VCaP (cell line): ENCODE measurements at regions not wholly inside any gene's neighbourhood (a gene's known extent, or its start where the extent isn't known, plus 50 kb on each side); places are given as distances from the start of the nearest gene placed in this dataset.

ENCODE experiments used
- H3K27ac ChIP-seq: fragments of 450-650 bp; 2 replicates; pipeline ENCODE4 v1.5.1; 2017
- TF ChIP-seq, protein P1 (sequence below): fragments of 450-650 bp; conservative IDR thresholded peaks from 2 replicates; pipeline ENCODE4 v1.5.1; 2017; ENCODE audit warnings: mild to moderate bottlenecking, moderate library complexity

DNA sequence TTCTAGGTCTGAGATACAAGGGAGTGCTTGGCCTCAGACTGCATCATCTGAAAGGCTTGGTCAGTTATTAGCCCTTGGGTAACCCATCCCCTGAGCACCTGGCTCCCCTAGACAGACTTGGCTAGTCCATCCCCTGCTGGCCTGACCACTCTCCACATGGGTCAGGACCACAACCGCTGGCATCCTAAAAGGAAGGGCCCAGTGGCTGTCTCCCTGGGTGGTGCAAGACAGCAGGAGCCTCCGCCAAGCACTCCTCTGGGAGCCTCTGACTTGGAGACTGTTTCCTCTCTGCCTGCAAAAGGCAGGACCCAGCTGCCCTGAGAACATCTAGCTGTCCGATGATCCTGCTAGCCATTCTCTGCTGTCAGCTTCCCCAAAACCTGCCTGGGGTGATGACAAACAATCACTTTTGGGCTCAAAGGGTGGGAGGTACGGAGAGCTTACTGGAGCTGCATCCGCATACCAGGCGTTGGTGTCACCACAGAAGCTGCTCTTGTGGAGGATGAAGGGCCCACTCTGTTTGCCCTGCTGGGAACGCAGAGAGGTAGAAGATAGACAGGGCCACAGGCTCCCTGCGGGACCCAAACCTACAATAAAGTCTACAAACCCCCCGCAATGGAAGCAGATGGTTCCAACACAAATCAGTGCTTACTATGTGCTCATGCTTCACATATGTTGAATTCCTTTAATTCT, 108.0 kb upstream of the PRR20G start:
- TF ChIP-seq, protein P1, sequence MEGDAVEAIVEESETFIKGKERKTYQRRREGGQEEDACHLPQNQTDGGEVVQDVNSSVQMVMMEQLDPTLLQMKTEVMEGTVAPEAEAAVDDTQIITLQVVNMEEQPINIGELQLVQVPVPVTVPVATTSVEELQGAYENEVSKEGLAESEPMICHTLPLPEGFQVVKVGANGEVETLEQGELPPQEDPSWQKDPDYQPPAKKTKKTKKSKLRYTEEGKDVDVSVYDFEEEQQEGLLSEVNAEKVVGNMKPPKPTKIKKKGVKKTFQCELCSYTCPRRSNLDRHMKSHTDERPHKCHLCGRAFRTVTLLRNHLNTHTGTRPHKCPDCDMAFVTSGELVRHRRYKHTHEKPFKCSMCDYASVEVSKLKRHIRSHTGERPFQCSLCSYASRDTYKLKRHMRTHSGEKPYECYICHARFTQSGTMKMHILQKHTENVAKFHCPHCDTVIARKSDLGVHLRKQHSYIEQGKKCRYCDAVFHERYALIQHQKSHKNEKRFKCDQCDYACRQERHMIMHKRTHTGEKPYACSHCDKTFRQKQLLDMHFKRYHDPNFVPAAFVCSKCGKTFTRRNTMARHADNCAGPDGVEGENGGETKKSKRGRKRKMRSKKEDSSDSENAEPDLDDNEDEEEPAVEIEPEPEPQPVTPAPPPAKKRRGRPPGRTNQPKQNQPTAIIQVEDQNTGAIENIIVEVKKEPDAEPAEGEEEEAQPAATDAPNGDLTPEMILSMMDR = no peak
- H3K27ac ChIP-seq = no peak overlapping the region

DNA sequence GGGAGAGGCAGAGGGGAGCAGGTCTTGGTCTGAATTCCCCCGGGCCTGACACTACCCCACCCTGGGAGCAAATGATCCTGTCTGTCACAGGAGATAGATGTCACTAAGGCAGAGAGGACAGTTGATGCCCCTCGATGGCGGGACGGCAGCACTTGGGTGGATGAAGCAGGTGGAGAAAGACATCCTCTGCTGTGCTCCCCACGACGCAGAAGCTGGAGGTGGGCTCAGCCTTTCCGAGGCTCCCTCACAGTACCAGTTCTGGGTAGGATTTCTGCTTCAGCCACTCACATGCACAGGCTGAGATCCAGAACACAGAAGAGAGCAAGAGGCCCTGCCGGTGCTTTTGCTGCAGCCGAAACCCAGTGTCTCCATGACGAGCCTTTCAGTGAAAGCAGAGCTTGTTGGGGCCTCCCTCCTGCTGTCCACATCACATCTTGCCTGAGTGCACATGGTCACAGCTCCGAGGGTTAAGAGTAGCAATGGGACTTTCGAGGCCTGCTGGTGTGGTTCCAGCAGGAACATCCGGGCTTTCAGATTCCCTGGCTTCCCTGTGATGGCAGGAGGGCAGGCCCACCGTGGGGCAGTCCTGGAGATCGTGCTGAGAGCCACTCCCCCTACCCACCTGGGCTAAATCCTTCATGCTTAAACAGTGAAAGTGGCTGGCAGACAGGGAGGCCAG, 107.3 kb upstream of the PRR20G start:
- TF ChIP-seq, protein P1 = no peak
- no peak overlapping the region for H3K27ac ChIP-seq

DNA sequence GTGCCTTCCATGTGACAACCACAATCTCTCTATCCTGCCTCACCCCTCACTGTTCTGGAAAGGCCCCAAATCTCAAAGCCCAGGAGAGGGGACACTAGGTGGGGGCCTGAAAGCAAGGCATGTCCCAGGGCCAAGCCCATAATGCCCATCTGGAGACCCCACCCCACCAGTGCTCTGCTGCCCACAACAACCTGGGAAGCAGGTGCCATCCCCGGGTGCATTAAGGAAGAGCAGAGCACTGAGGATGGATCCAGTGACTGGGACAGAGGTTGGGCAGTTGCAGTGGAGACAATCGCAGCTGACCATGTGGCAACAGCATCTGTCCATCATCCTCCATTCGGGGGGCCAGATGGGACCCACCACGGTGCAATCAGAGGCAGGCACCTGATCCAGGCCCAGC, 106.2 kb upstream of the PRR20G start:
- H3K27ac ChIP-seq = no peak overlapping the region
- TF ChIP-seq, protein P1 = no peak

DNA sequence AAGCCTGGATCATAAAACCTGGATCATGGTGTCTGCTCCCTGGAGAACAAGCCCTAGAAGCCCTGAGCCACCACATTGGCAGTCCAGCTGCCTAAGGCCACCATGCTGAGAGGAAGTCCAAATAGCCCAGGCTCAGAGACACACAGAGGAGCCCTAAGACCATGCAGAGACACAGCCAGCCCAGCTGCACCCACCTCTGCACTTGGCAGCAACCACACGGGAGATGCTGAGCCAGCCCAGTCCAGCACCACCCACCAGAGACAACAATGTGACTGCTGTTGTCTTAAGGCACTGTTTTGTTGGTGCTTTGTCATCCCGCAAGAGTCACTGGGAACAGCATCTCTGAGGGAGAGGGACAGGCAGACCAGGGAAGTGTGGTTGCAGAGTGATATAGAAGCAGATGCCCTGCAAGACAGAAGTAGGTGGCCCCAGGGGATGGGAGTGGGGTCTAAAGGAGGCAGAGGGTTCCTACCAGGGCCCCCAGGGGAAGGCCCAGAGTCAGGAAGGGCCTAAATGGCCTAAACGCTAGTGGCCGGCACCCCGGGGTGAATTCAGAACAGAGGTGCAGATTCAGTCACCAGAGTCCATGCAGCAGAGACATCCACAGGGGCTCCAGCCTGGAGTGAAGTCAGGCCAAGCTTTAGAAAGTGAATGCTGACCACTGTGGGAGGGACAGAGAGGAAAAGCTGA, 105.4 kb upstream of the PRR20G start:
- TF ChIP-seq, protein P1 = no peak
- H3K27ac ChIP-seq = no peak overlapping the region

DNA sequence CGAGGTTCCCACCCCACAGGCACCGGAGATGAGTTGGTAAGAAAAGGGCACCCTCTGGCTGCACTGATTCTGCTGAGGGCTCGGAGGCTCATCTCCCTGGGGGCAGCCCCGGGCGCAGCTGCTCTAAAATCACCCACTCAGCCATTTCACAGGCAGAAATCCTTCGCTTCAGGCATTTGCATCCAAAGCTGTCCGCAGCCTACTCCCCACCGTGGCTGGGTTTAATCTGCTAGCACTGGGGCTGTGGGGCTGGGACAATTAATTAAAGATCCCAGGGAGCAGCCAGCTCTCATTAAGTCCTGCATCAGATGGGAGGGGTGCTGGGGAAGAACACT, 104.3 kb upstream of the PRR20G start:
- TF ChIP-seq, protein P1 = no peak
- H3K27ac ChIP-seq = no peak overlapping the region

DNA sequence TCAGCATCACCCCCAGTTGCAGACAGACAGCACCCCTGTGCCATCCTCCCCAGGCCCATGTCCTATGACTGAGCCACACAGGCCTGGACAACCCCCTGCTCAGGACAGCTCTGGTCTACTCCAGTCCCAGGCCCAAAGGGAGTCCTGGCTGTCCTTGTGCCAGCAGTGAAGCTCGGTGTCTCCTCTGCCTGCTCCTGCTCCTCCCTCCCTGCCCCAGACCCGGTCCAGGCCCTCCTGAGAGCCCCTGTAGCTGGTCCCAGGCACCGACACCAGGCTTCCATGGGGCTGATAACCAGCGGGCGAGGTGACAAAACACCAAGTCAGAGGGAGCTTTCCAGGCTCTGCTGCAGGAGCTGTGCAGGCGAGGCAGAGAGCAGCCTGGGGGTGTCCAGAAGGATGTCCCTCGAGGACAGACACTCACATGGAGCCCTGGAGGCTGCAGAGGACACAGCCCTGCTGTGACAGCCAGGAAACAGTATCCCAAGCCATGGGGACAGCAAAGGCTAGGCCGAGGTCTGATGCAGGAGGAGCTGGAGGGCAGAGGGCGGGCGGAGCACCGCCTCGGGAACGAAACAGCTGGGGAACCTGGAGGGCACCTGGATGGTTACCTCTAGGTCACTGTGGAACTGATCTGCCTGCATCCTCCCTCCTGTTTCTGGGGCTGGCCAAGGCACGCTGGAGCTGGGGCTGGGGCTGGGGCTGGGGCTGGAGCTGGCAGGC, 103.8 kb upstream of the PRR20G start:
- TF ChIP-seq, protein P1 = no peak
- no peak overlapping the region for H3K27ac ChIP-seq
